Activated CD8-positive, alpha-beta memory T cell treated with anti-CD3 and anti-CD28 coated beads, Interleukin-2, amount 50 U/mL, for 24 hours (primary cell): ENCODE measurements at regions not wholly inside any gene's neighbourhood (a gene's known extent, or its start where the extent isn't known, plus 50 kb on each side); places are given as distances from the start of the nearest gene placed in this dataset.

ENCODE experiments used
- DNase-seq: peaks from one replicate; pipeline ENCODE4 v3.0.0-alpha.2; 2020; ENCODE audit errors: extremely low read depth

GRCh38 chr15:94912760-94913159 is 681.4 kb downstream of the MCTP2 start:
- no peak for DNase-seq

- no peak for DNase-seq
These were observed 685.7 kb downstream of the MCTP2 start for GRCh38 chr15:94917068-94917467.

GRCh38 chr15:94921936-94922335 is 690.6 kb downstream of the MCTP2 start:
- DNase-seq: no peak

- no peak for DNase-seq
These were observed 692.7 kb downstream of the MCTP2 start for GRCh38 chr15:94924057-94924456.

GRCh38 chr15:94924971-94925598 is 693.7 kb downstream of the MCTP2 start:
- no peak for DNase-seq

- no peak for DNase-seq
These were observed 694.3 kb downstream of the MCTP2 start for GRCh38 chr15:94925680-94926079.

GRCh38 chr15:94927003-94927402 is 695.6 kb downstream of the MCTP2 start:
- DNase-seq: no peak

- DNase-seq: no peak
These were observed 697.9 kb downstream of the MCTP2 start for GRCh38 chr15:94929282-94929681.

- DNase-seq: no peak
These were observed 699.1 kb downstream of the MCTP2 start for GRCh38 chr15:94930441-94930840.

GRCh38 chr15:94930960-94931359 is 699.6 kb downstream of the MCTP2 start:
- no peak for DNase-seq

- no peak for DNase-seq
These were observed 703.1 kb downstream of the MCTP2 start for GRCh38 chr15:94934440-94934839.

- no peak for DNase-seq
These were observed 705.9 kb downstream of the MCTP2 start for GRCh38 chr15:94937242-94937641.

- no peak for DNase-seq
These were observed 712.5 kb downstream of the MCTP2 start for GRCh38 chr15:94943888-94944287.

GRCh38 chr15:94951538-94951937 is 720.2 kb downstream of the MCTP2 start:
- DNase-seq: no peak

GRCh38 chr15:94963953-94964352 is 732.6 kb downstream of the MCTP2 start:
- no peak for DNase-seq

GRCh38 chr15:94965593-94965992 is 734.2 kb downstream of the MCTP2 start:
- DNase-seq: no peak

- no peak for DNase-seq
These were observed 736.8 kb downstream of the MCTP2 start for GRCh38 chr15:94968133-94968532.

GRCh38 chr15:94970096-94970495 is 738.7 kb downstream of the MCTP2 start:
- no peak for DNase-seq

- no peak for DNase-seq
These were observed 739.4 kb downstream of the MCTP2 start for GRCh38 chr15:94970802-94971201.

GRCh38 chr15:94972314-94972713 is 741.0 kb downstream of the MCTP2 start:
- DNase-seq: no peak

- DNase-seq: no peak
These were observed 755.7 kb downstream of the MCTP2 start for GRCh38 chr15:94987085-94987484.

- DNase-seq: no peak
These were observed 760.4 kb downstream of the MCTP2 start for GRCh38 chr15:94991718-94992117.

- no peak for DNase-seq
These were observed 778.3 kb downstream of the MCTP2 start for GRCh38 chr15:95009635-95010034.

GRCh38 chr15:95013381-95013780 is 782.0 kb downstream of the MCTP2 start:
- DNase-seq: no peak
